Hypothalamus (tissue), 51 donors: ENCODE measurements at regions not wholly inside any gene's neighbourhood (a gene's known extent, or its start where the extent isn't known, plus 50 kb on each side); places are given as distances from the start of the nearest gene placed in this dataset.

Experiments
- DNase-seq, 51 donors: peaks; one replicate each; lab custom pipeline; 2025; lab: John Stamatoyannopoulos, UW

DNA sequence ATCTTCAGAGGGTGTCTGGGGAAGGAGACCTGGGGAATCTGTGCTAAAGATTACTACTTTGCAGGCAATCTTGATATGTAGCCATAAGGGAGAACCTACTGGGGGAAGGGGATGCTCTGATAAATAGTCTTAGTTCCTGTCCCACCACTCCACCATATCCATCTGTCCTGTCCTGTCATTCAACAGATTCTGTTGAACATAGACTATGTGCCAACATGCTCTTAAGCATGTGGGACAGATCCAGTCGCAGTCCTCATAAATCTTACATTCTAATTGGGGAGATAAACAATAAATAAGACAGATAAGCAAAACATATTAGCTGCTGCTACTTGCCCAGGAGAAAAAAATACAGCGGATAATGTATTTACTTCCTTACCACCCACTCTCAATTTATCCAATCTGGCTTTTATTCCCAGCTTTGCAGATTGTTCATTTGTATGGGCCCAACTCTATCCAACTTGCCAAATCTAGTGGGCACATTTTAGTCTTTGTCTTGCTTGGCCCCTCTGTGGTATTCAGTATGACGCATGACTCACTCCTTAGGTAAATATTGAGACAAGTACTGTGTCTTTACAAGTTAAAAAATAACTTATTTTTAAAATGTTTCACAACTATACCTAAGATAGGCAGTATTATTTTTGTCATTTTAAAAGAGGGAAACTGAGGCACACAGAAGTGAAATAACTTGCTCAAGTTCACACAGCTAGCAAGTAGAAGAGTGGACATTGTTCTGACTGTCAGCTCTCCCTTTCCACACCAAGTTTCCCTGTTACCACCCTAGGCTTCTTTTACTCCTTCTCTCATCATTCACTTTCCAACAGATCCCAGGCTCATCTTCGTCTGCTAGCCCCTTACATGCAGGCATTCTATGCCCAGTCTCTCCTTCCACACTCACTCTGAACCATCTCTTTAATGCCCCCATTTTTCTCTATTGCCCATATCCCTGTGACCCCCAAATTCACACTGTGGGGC is 133.6 kb upstream of the SESN3 start:
- DNase-seq, result no peak

DNA sequence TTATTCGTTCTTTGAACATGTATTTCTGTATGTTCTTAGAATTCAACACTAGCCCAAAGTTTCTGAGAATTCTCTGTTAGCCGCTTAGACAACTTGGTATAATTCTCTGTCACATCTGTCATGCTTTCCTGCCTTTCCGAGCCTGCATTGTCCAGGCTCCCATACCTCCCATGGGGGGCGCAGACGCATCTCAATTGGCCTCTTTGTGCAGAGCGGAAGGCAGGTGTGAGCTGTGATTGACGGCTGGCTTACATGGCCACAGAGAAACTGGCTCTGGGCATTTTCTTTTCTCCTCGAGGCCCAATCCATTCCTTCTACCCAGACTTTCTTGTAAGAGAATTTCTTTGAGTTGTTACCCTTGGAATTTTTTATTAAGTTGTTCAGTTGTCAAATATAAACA is 132.7 kb upstream of the SESN3 start:
- DNase-seq, result no peak

DNA sequence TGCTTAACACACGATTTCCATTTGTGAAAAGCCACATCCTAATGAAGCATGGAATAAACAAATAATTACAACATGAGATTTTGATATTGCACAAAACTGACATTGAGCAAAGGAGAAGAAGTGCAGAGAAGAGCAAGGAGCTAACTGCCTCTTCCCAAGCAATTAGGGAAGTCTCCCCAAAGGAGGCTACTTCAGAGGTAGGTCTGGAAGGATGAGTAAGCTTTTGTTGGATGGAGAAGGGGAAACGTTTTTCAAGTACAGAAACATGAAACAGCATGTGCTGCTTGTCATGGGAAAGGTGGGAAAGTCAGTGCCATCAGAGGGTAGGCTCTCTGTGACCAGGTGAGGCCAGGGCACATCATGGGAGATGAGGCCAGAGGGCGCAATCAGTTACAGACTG is 132.2 kb upstream of the SESN3 start:
- no peak for DNase-seq

DNA sequence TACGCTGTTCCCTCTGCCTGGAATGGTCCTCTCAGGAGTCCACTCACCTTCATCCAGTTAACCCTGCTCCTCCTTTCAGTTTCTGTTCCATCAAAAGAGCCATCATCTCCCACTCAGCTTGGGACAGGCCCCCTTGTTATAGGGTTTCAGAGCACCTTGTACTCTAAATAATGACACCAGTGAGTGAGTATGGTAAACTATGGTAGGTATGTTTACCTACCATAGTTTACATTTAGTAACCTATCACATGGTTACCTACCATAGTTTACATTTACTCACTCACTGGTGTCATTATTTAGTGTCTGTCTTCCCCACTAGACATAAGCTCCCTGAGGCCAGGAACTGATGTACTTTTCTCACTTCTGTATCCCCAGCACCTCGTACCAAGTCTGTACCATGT is 130.2 kb upstream of the SESN3 start:
- DNase-seq, result no peak

DNA sequence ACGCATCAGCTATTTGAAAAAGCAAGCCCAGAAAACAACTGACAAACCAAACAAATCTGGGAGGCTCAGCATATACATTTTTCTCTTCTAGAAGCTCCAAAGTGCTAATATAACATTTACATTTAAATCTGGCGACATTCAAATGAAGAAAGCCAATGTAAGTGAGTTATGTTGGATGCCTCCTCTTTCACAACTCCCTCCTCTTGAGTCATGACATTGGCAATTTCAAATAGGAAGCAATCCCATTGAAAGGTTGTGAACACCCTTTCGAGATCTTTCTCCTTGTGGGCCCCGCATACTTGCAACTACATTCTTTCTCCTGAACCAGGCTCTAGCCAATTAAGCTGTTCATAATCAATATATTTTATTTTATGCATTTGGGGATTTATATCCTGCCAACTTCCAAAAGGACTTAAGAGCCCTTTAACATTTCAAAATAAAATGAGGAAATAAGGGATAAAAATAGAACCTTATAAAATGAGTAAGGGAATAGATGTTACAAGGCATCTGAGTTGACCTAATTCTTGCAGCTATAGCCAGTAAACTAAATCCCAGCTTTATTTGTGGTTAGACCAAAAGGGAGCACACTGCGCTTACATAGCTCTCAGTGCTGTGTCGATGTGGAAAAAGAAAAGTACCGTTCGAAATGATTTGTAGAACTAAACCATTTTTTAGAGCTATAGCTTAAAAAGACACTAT is 129.5 kb upstream of the SESN3 start:
- DNase-seq, result no peak

DNA sequence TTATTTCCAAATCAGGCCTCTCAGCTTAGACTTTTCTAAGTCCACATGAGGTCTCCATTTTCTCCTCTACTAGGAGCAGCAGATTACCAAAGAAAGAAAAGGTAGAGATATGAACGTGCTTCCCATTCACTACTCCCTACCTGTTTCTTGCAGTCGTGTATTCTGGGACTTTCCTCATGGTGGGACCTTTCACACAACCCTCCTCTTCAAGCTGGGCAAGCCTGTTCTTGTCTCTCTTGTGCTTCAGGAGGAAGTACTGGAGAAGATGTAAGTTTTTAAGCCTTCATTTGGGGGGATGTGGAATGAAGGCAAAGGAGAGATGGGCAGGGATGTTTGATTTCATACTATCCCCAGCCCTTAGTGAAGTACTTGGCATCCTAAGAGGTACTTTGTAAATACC is 128.8 kb upstream of the SESN3 start:
- no peak for DNase-seq

DNA sequence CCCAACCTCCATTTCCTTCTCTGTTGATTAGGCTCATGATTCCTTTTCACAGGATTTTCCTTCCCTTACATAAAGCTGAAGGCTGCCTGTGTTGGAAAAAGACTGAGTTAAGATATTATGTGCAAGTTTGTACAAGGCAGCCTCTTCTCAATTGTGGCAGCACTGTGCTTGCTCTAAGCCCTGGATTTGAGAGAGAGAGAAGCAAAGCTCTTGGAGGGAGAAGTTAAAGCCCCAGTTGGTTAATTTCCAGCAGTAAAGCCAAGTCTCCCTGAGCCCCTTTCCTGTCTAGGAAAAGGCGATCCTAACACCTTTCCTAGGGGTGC is 128.3 kb upstream of the SESN3 start:
- DNase-seq, result no peak

DNA sequence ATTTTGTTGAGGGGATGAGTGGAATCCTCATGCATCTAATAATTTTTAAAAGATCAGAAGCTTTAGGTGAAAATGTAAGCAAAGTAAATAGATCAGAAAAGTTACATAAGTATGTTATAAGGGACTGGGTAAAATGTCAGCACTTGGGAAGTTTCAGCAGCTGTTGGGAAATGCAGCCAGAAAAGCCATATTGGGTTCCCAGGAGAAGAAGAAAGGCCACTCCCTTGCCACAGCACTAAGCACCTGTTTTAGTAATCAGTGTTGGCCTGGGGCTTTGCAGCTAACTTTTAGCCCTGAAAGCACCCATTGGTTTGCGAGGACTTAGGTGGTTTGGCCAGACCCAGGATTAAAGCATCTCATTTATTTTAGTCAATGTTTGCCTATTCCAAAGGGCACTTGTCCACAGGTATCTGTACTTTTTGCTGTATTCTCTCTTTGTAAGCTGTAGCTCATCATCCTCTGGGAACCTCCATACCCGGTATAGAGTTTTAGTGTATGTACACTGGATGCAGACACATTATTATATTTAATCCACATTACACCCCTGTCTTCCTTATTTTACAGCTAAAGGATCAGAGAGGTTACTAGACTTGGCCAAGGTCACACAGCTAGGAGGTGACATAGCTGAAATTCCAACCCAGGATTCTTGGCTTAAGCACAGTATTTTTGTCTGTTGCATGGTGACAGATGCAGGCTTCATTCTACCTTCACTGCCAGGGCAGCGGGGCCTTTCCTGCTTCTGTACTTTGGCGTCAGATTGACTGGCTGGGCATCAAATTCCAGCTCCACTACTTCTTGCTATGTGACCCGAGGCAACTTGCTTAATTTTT is 127.7 kb upstream of the SESN3 start:
- DNase-seq, result no peak

DNA sequence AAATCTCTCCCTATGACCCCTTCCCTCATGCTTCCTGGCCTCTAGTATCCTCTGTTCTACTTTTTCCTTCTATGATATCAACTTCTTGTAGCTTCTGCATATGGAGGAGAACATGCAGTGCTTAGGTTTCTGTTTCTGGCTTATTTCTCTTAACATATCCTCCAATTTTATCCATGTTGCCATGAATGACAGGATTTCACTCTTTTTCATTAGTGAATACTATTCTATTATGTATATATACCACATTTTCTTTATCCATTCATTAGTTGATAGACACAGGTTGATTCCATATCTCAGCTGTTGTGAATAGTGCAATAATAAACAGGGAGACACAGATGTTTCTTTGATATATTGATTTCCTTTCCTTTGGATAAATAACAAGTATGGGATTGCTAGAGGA is 123.3 kb upstream of the SESN3 start:
- DNase-seq, result no peak

DNA sequence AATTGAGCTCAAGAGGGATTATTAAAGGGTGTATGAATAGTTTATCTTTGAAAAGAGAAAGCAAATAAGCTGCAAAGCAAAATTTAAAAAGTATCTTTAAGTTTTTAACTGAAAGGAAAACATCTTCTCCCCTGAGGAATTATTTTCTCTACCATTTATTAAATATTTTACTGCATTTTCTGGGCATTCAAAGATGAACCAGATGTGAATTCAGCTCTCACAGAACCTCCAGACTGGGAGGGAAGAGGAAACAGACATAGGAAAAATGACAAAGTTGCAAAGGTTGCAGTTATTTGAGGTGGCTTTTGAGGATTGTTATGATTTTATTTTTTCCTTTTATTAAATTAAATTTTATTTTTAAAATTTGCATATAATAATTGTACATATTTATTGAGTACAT is 122.7 kb upstream of the SESN3 start:
- DNase-seq, result no peak

DNA sequence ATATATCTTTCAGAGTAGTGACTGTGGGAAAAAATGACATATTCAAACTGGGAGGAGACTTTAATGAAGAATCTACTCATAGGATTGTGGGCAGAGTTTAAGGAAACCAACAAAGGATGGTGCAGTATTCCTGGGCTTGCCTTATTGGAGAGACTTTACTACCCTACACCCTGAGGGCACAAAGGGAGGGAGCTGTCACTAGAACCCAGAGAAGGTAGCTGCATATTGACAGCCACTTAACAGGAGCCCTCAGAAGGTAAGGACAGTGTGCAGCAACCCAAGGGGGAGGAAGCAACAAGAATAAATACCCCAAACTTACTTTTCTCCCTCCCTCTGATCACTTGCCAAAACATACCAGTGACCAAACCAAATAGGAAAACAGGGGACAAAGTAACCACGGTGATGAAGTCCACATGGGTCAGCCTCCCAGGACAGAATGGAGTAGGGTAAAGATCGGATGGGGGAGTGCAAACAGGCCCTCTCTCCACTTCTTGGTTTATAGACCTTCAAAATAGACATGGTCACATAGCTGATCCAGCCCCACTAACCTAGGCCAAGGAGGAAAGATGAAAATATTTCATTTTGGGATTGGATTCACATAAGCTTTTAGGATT is 121.8 kb upstream of the SESN3 start:
- DNase-seq, result no peak

DNA sequence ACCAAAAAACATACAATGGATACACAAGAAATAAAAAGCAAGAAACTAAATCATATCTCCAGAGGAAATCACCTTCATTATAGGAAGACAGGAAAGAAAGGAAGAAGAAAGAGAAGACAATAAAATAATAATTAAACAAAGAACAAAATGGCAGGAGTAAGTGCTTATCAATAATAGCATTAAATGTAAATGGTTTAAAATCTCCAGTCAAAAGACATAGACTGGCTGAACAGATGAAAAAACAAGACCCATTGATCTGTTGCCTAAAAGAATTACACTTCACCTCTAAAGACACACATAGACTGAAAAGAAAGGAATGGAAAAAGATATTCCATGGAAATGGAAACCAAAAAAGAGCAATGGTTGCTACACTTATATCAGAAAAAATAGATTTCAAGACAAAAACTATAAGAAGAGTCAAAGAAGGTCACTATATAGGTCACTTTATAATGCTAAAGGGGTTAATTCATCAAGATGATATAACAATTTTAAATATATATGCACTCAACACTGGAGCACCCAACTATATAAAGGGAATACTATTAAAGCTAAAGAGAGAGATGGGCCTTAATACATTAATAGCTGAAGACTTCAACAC is 118.4 kb upstream of the SESN3 start:
- DNase-seq, result no peak

DNA sequence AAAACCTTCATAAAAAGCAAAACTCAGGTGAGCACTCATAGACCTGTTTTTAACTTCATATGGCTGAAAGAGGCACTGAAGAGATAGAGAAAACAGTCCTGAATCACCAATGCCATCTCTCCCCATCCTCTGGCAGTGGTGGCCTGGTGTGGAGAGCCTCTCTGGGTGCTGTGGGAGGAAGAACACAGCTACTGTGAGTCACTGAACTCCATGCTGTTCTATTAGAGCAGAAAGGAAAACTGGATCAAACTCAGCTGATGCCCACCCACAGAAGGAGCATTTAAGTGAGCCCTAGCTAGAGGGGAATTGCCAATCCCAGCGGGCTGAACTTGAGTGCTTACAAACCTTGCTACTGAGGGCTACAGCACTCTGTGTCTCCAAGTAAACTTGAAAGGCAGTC is 115.3 kb upstream of the SESN3 start:
- DNase-seq, result no peak

DNA sequence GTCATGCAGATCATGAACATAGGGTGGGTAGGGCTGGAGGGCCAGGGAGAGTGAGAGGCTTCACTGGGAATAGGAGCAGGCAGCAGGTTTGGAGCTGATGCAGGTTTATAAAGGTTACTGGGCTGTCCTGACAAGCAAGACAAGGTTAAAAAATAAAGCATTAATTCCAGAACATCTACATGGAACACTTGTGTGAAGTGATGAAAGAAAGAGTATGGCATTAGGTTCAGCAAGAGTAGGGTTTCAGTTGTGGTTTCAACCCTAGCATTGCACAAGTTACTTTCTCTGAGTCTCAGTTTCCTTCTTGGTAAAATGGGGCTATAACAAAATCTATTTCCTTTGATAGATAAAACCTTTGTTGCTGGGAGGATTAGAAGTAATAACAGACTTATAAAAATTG is 114.6 kb upstream of the SESN3 start:
- DNase-seq, result no peak

DNA sequence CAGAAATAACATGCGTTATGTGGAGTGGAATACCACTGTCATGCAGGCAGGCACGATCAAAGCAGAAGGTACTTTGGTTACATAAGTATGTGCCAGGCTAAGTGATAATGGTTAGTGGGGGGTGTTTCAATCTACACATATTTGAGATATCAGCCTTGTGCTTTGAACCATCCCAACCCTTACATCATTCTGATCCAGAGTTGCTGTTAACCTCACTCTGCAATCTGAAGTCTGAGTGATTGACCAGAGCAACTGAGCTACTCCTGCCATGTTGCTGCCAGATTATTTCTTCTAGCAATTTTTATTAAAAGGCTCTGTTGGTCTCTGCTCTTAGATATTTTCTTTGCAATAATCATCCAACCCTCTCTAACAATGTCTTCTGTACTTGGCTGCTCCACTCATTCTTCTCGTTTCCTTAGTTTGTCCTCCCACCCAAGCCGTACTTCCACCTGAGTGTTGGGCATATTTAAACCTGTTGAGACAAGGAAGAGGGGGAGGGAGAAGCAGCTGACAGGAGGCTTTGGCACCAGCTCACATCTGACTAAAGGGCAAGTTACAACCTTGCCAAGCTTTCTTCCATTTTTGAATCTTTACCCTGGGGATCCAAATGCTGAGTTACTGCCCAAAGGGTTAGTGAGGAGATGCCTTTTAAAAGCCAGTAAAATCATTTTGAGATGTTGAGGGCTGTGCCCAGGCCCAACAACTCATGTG is 114.1 kb upstream of the SESN3 start:
- DNase-seq, result no peak

DNA sequence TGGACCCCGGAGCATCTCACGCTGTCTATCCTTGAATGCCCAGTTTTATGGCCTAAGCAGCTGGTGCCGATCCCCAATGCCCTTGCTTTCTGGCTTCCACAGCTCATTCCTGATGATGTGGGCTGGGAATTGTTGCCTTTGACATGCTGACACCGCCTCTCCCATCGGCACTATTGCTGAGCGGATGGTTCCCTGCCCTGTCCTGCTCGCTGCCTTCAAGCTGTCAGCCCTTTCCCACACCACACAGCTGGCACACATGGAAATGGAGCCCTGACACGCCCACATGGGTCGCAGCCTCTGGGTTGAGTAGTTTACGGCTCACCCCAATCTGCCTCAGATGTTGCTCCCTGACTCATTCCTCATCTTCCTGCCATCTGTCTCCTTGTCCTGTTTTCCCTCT is 110.2 kb upstream of the SESN3 start:
- no peak for DNase-seq

DNA sequence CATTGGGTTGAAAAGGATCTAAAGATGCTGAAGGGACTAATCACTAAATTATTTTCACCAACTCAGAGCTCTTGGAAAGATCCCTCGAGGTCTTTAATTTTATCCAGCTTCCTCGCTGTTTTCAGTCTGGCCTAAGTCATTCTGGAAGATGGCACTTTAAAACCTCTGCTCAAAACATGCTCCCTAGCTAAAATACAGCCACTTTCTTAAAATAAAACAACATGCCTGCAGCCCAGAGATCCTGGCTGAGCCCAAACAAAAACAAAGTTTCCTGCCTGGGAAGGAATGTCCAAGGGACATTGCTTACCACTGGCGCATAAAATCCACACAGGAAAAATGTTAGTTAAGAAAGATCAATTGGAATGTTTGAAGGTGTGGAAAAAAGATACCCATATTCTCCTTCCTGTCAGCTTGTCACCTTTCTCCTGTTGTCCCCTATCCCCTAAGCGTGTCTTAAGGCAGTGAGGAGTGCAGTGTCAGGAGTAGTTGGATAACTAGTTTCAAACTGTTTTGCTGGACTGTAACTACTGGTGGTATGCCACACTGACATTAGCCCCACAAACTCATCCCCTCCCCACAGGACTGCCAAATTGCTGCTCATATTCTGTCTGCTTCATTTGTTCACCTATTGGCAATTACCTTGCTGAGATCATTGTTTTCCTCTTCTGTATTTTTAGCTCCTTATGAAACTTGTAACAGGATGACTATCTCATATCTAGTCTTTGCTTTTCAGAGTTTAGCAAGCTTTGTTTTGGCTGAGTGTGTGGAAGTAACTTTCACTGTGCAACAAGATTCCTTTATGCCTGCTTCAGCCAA is 108.3 kb upstream of the SESN3 start:
- peak in 2 of 51 donors; percentile 31 to 54 for DNase-seq

DNA sequence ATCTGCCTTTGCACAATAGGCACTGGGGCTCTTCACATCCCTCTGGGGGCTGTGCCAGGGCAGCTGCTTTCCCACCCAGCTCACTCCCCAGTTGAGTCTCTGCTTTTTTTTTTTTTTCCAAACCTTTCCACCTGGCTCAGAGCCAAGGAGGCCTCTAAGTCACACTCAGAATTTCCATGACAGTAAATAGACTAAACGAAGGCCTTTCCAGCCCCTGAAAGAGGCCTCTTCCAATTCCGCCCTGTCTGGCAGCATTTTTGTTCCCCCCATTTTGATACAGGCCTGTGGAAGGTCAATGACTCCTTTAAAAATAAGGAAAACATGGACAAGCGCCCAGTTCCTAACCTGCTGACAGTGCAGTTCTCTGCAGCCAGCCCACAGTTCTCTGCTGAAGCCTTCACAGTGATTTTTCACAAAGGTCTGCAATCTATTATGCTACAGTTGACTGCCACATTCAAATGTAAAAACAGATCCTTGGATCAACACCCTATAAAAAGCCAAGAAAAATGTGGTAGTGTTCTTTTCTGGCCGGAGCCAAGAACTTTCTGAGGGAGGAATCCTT is 107.5 kb upstream of the SESN3 start:
- peak in 37 of 51 donors; percentile 4 to 66 (median 37) for DNase-seq
